Cardiac fibroblast (primary cell): ENCODE measurements at regions not wholly inside any gene's neighbourhood (a gene's known extent, or its start where the extent isn't known, plus 50 kb on each side); places are given as distances from the start of the nearest gene placed in this dataset.
A peak's percentile ranks its signal among the peaks of the same experiment; 100 is the strongest.

Experiments used
- DNase-seq, 2 donors: peaks; one replicate each; pipeline versions ENCODE4 v3.0.0 to v3.0.0-alpha.2; 2010; ENCODE audit warnings: low read depth in 2 of 2
- H3K4me3 ChIP-seq, 2 donors: replicated peaks in 1 of 2; 1 replicate in 1 of 2; 2 replicates in 1 of 2; pipeline ENCODE4 v1.5.1; 2011; ENCODE audit warnings: low read depth in 2 of 2, low read length in 2 of 2, mild to moderate bottlenecking in 2 of 2, moderate library complexity in 1 of 2
- TF ChIP-seq, protein P1 (sequence below): IDR thresholded peaks from one replicate; pipeline ENCODE4 v1.5.1; 2011; ENCODE audit warnings: low read depth, mild to moderate bottlenecking, low read length, inconsistent platforms

- H3K4me3 ChIP-seq = no peak overlapping the region
- DNase-seq = no peak
- TF ChIP-seq, protein P1, sequence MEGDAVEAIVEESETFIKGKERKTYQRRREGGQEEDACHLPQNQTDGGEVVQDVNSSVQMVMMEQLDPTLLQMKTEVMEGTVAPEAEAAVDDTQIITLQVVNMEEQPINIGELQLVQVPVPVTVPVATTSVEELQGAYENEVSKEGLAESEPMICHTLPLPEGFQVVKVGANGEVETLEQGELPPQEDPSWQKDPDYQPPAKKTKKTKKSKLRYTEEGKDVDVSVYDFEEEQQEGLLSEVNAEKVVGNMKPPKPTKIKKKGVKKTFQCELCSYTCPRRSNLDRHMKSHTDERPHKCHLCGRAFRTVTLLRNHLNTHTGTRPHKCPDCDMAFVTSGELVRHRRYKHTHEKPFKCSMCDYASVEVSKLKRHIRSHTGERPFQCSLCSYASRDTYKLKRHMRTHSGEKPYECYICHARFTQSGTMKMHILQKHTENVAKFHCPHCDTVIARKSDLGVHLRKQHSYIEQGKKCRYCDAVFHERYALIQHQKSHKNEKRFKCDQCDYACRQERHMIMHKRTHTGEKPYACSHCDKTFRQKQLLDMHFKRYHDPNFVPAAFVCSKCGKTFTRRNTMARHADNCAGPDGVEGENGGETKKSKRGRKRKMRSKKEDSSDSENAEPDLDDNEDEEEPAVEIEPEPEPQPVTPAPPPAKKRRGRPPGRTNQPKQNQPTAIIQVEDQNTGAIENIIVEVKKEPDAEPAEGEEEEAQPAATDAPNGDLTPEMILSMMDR = no peak
Observed at GRCh38 chr6:105745464-105746129, 340.5 kb upstream of the PRDM1 start.

DNA sequence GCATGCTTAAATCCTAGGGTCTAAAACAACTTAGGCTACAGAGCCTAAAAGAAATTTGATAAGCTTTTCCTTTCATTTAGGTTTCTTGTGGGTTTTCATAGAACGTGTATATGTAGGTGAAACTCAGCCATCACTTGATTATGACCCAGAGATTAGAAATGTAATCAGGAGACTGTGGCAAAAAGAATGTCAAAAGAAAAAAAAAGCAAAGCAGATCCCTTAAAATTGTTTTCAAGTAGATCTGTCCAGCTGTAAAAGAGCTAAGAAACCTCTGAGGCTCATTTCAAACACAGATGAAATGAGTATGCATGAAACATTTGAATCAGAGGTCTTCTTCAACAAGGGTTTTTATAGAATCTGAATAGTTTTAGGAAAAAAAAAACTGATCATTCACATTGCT lies 341.3 kb upstream of the PRDM1 start:
- TF ChIP-seq, protein P1 = no peak
- DNase-seq = no peak
- H3K4me3 ChIP-seq = no peak overlapping the region

DNA sequence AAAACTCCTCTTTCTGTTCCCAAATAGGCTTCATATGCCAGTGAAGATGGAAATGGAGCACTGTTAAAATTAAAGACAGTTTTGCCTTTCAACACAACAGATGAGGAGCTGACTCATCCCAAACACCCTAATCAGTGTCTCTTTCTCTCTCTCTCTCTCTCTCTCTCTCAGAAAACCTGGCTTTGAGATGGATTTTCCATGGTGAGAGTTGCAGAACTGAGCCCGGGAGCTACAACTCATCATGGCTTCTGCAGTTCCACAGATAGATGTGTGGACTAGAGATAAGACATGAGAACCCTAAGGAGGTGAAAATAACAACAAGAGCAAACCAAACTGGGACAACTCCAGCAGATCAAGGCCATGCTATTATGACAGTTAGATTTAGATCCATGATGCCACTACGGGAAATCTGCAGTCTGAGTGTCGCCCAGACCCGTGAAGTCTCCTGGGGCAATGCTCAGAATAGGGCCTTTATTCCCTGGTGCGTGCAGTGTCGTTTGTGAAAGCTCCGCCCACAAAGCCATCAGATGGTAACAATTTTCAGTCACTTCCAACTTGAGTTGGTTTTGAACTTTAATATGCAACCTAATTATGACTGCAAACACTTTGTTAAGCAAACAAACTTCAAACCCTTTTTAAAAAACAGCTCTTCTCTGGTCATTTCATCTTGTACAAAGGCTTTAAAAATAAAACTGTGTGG lies 338.2 kb upstream of the PREP start:
- DNase-seq = peak in 1 of 2 donors; percentile 6
- H3K4me3 ChIP-seq = no peak overlapping the region
- TF ChIP-seq, protein P1 = no peak

DNA sequence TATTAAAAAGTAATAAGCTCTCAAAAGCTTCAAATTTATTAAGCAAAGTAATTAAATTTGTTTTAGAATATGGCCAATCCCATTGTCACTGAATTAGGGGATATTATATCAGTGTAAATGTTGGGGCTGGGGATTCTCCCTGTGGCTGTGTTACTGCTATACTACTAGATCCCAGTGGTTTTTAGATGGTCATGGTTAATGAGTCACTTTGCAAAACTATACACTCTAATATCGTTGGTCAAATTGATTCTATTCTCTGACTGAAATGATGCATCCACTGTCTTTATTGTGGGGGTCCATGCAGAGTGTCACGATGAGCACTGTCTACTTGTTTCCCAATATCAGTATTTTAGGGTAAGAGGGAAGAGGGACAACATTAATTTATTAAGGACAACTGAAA lies 336.9 kb upstream of the PREP start:
- TF ChIP-seq, protein P1 = no peak
- no peak for DNase-seq
- no peak overlapping the region for H3K4me3 ChIP-seq

GRCh38 chr6:105733556-105734162 lies 330.8 kb upstream of the PREP start:
- no peak overlapping the region for H3K4me3 ChIP-seq
- peak; percentile 50 to 70 for DNase-seq
- TF ChIP-seq, protein P1 = peak; percentile 60

DNA sequence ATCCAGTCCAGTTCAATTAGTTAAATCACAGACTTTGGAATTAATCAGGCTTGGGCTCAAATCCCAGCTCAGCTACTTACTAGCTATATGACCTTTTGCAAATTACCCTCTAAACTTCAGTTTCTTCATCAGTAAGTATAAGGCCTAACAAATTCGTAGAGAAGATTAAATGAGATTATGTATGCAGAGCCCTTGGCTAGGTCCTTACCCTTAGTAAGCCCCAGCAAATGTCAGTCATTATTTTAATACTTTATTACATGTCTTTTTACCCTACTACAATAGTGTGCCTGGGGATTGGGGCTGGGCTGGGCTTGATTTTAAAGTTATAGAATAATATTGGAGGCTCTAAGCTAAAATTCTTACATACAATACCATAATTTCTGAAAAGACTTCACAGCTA lies 326.1 kb upstream of the PREP start:
- DNase-seq = no peak
- TF ChIP-seq, protein P1 = no peak
- no peak overlapping the region for H3K4me3 ChIP-seq
